HepG2 (cell line): ENCODE measurements at regions not wholly inside any gene's neighbourhood (a gene's known extent, or its start where the extent isn't known, plus 50 kb on each side); places are given as distances from the start of the nearest gene placed in this dataset.
A peak's percentile ranks its signal among the peaks of the same experiment; 100 is the strongest.

Experiments
- ARID5B ChIP-seq: IDR thresholded peaks from 2 replicates; pipeline ENCODE4 v1.4.0; 2020; ENCODE audit warnings: mild to moderate bottlenecking, missing genetic modification reagents
- ASH2L ChIP-seq: fragments of 300-600, 200-600 bp; sonication (generic); IDR thresholded peaks from 2 replicates; pipeline ENCODE4 v1.7.0; 2017; ENCODE audit warnings: low read depth, mild to moderate bottlenecking, moderate library complexity, mixed read lengths, low read length; ENCODE audit not compliant: insufficient read length
- ATAD3A ChIP-seq: sonication (generic); formaldehyde crosslinking; IDR thresholded peaks from 2 replicates; pipeline ENCODE4 v1.4.0; 2020; ENCODE audit warnings: missing genetic modification reagents
- FOXP1 ChIP-seq, 2 experiments: fragments of 450-650 bp in 1 of 2; IDR thresholded peaks; 2 replicates each; pipeline ENCODE4 v1.6.1; 2017 to 2018; ENCODE audit warnings: antibody characterized with exemption in 1 of 2
- GATAD2A ChIP-seq: IDR thresholded peaks from 2 replicates; pipeline ENCODE4 v1.6.1; 2016
- HMG20A ChIP-seq: IDR thresholded peaks from 2 replicates; pipeline ENCODE4 v1.6.1; 2016; ENCODE audit warnings: borderline replicate concordance
- HOXA9 ChIP-seq: sonication (generic); formaldehyde crosslinking; IDR thresholded peaks from 2 replicates; pipeline ENCODE4 v1.8.1; 2022; ENCODE audit warnings: missing genetic modification reagents, mild to moderate bottlenecking, moderate library complexity, borderline replicate concordance
- MXD1 ChIP-seq: sonication (generic); formaldehyde crosslinking; IDR thresholded peaks from 2 replicates; pipeline ENCODE4 v1.4.0; 2020; ENCODE audit warnings: mild to moderate bottlenecking, missing genetic modification reagents
- MXI1 ChIP-seq: IDR thresholded peaks from 3 replicates; pipeline ENCODE4 v1.6.1; 2012; ENCODE audit warnings: low read depth, low read length, inconsistent platforms, borderline replicate concordance
- NFIB ChIP-seq: sonication (generic); formaldehyde crosslinking; IDR thresholded peaks from 2 replicates; pipeline ENCODE4 v1.9.0; 2021; ENCODE audit warnings: missing genetic modification reagents, mild to moderate bottlenecking, borderline replicate concordance
- NPAS2 ChIP-seq: sonication (generic); formaldehyde crosslinking; IDR thresholded peaks from 2 replicates; pipeline ENCODE4 v1.8.0; 2022; ENCODE audit warnings: mild to moderate bottlenecking, missing genetic modification reagents, borderline replicate concordance
- RNF2 ChIP-seq: fragments of 450-650 bp; conservative IDR thresholded peaks from 2 replicates; pipeline ENCODE4 v1.6.1; 2016; ENCODE audit warnings: low read depth
- SAP130 ChIP-seq: IDR thresholded peaks from 2 replicates; pipeline ENCODE4 v1.6.1; 2016; ENCODE audit warnings: low read depth
- SIN3A ChIP-seq: IDR thresholded peaks from 2 replicates; pipeline ENCODE4 v1.6.1; 2011; ENCODE audit warnings: low read depth, mild to moderate bottlenecking, control low read depth, low read length, borderline replicate concordance
- SKI ChIP-seq: fragments of 450-650 bp; IDR thresholded peaks from one replicate; pipeline ENCODE4 v1.6.1; 2018; ENCODE audit warnings: mild to moderate bottlenecking; ENCODE audit not compliant: partially characterized antibody
- SOX13 ChIP-seq, 3 experiments: fragments of 450-650 bp in 1 of 3; sonication (generic) in 1 of 3; formaldehyde crosslinking in 1 of 3; IDR thresholded peaks in 2 of 3; conservative IDR thresholded peaks in 1 of 3; 2 replicates each; pipeline versions ENCODE4 v1.5.0 to v1.6.1; 2016 to 2020; ENCODE audit warnings: antibody characterized with exemption in 1 of 3, mild to moderate bottlenecking in 1 of 3, missing compliant biosample characterization in 1 of 3, missing genetic modification reagents in 1 of 3, moderate library complexity in 1 of 3
- SOX6 ChIP-seq, 2 experiments: fragments of 450-650 bp in 1 of 2; sonication (generic) in 1 of 2; formaldehyde crosslinking in 1 of 2; IDR thresholded peaks; 2 replicates each; pipeline versions ENCODE4 v1.4.0 to v1.6.1; 2017 to 2020; ENCODE audit warnings: antibody characterized with exemption in 1 of 2, mild to moderate bottlenecking in 1 of 2, missing genetic modification reagents in 1 of 2
- SRY ChIP-seq: sonication (generic); formaldehyde crosslinking; IDR thresholded peaks from 2 replicates; pipeline ENCODE4 v1.8.0; 2022; ENCODE audit warnings: mild to moderate bottlenecking, missing genetic modification reagents
- TCF12 ChIP-seq, 2 experiments: fragments of 450-650 bp in 1 of 2; sonication (generic) in 1 of 2; formaldehyde crosslinking in 1 of 2; IDR thresholded peaks; 2 replicates each; pipeline versions ENCODE4 v1.6.1 to v1.8.0; 2017 to 2022; ENCODE audit warnings: antibody characterized with exemption in 1 of 2, mild to moderate bottlenecking in 1 of 2, missing genetic modification reagents in 1 of 2, moderate library complexity in 1 of 2
- TP53 ChIP-seq: sonication (generic); formaldehyde crosslinking; conservative IDR thresholded peaks from 2 replicates; pipeline ENCODE4 v1.4.0; 2020; ENCODE audit warnings: missing genetic modification reagents
- ZMYM4 ChIP-seq: sonication (generic); formaldehyde crosslinking; IDR thresholded peaks from 2 replicates; pipeline ENCODE4 v1.8.1; 2023; ENCODE audit warnings: mild to moderate bottlenecking, missing genetic modification reagents
- ZNF354B ChIP-seq: sonication (generic); formaldehyde crosslinking; IDR thresholded peaks from 2 replicates; pipeline ENCODE4 v1.8.0; 2022; ENCODE audit warnings: mild to moderate bottlenecking, missing genetic modification reagents
- ZNF414 ChIP-seq: sonication (generic); formaldehyde crosslinking; IDR thresholded peaks from 2 replicates; pipeline ENCODE4 v1.5.0; 2020; ENCODE audit warnings: missing genetic modification reagents
- ZNF644 ChIP-seq: IDR thresholded peaks from 2 replicates; pipeline ENCODE4 v1.6.1; 2016; ENCODE audit warnings: low read depth
- ZNF740 ChIP-seq: sonication (generic); formaldehyde crosslinking; IDR thresholded peaks from 2 replicates; pipeline ENCODE4 v1.4.0; 2020; ENCODE audit warnings: missing genetic modification reagents
- ZNF839 ChIP-seq: sonication (generic); formaldehyde crosslinking; IDR thresholded peaks from 2 replicates; pipeline ENCODE4 v1.4.0; 2020; ENCODE audit warnings: missing genetic modification reagents, mild to moderate bottlenecking, borderline replicate concordance

- TF ChIP-seq HOXA9 (CRISPR knock-in tag) (no peak), SRY (CRISPR knock-in tag) (no peak), ZMYM4 (CRISPR knock-in tag) (peak; percentile 25; the same call in 1 of the 2 replicates), SAP130 (CRISPR knock-in tag) (0 out of 2 replicates have a peak, but pooled peaks have one; percentile 13), SOX13 (IDR thresholded peaks at IDR 0.05) (no peak), SOX13 (CRISPR knock-in tag; conservative IDR thresholded peaks at IDR 0.05 in 1 of 2, IDR thresholded peaks at IDR 0.05 in 1 of 2) (peak in 1 of 2 experiments; percentile 79; a peak in 2 of 4 replicates), NFIB (CRISPR knock-in tag) (no peak), SKI (no peak), HMG20A (CRISPR knock-in tag) (0 out of 2 replicates have a peak, but pooled peaks have one; percentile 38), ZNF354B (CRISPR knock-in tag) (no peak), ZNF414 (no peak), TP53 (CRISPR knock-in tag) (no peak), ZNF839 (CRISPR knock-in tag) (no peak), RNF2 (no peak), ZNF644 (no peak), ATAD3A (CRISPR knock-in tag) (no peak), ARID5B (CRISPR knock-in tag) (0 out of 2 replicates have a peak, but pooled peaks have one; percentile 14), SIN3A (no peak), MXI1 (no peak), TCF12 (IDR thresholded peaks at IDR 0.05) (no peak), TCF12 (CRISPR knock-in tag; IDR thresholded peaks at IDR 0.05) (no peak), ASH2L (no peak), GATAD2A (CRISPR knock-in tag) (peak; percentile 54), SOX6 (IDR thresholded peaks at IDR 0.05) (no peak), SOX6 (CRISPR knock-in tag; IDR thresholded peaks at IDR 0.05) (peak; percentile 38; the same call in 1 of the 2 replicates), MXD1 (no peak), NPAS2 (CRISPR knock-in tag) (no peak), ZNF740 (CRISPR knock-in tag) (no peak), FOXP1 (IDR thresholded peaks at IDR 0.05) (no peak), FOXP1 (CRISPR knock-in tag; IDR thresholded peaks at IDR 0.05) (peak; percentile 39; the same call in 1 of the 2 replicates)
Measured at GRCh38 chr6:63403725-63404124, 83.9 kb upstream of the LGSN start (continued).
